Mesodermal cell (in vitro differentiated cells): ENCODE measurements at regions not wholly inside any gene's neighbourhood (a gene's known extent, or its start where the extent isn't known, plus 50 kb on each side); places are given as distances from the start of the nearest gene placed in this dataset.

Experiments used
- H3K27ac ChIP-seq: 2 replicates; pipeline ENCODE4 v1.7.0; 2013; ENCODE audit warnings: mild to moderate bottlenecking, low read depth, low read length, moderate library complexity; ENCODE audit not compliant: severe bottlenecking
- H3K36me3 ChIP-seq: 2 replicates; pipeline ENCODE4 v1.7.1; 2013; ENCODE audit warnings: mild to moderate bottlenecking, low read length, moderate library complexity; ENCODE audit not compliant: control insufficient read depth, insufficient read depth
- H3K4me1 ChIP-seq: one replicate; pipeline ENCODE4 v1.7.1; 2013; ENCODE audit warnings: mild to moderate bottlenecking, low read length; ENCODE audit not compliant: insufficient read depth, control insufficient read depth, poor library complexity, severe bottlenecking
- H3K4me3 ChIP-seq: 2 replicates; pipeline ENCODE4 v1.7.0; 2013; ENCODE audit warnings: low read length, control low read depth, mild to moderate bottlenecking; ENCODE audit not compliant: insufficient read depth, poor library complexity, severe bottlenecking; ENCODE audit errors: extremely low read depth
- H3K9me3 ChIP-seq: 2 replicates; pipeline ENCODE4 v1.7.1; 2013; ENCODE audit warnings: mild to moderate bottlenecking, low read length, moderate library complexity; ENCODE audit not compliant: control insufficient read depth
- WGBS, 2 experiments: methylation state at CpG; one replicate each; pipeline ENCODE4 v1.1.5; 2013; ENCODE audit warnings: missing lambda C conversion rate in 2 of 2; ENCODE audit not compliant: insufficient coverage in 2 of 2; 5-methylcytosine and 5-hydroxymethylcytosine counted together

GRCh38 chr12:13843841-13844240, 137.6 kb downstream of the GRIN2B start:
- no CpG with 5 or more reads among the region's 1 CpG for WGBS, 2 experiments
- H3K27ac ChIP-seq = no peak overlapping the region
- no peaks in the 10 kb centered on the region for H3K9me3 ChIP-seq
- no peak overlapping the region for H3K4me3 ChIP-seq
- no peaks in the 10 kb centered on the region for H3K4me1 ChIP-seq
- H3K36me3 ChIP-seq = no peaks in the 10 kb centered on the region

- 93 to 95% methylated on average over 7 of the region's 7 CpGs for WGBS, 2 experiments
- no peaks in the 10 kb centered on the region for H3K9me3 ChIP-seq
- H3K4me1 ChIP-seq = no peaks in the 10 kb centered on the region
- H3K36me3 ChIP-seq = no peaks in the 10 kb centered on the region
- no peak overlapping the region for H3K4me3 ChIP-seq
- H3K27ac ChIP-seq = no peak overlapping the region
Measured at GRCh38 chr12:13841358-13841757, 140.0 kb downstream of the GRIN2B start.

DNA sequence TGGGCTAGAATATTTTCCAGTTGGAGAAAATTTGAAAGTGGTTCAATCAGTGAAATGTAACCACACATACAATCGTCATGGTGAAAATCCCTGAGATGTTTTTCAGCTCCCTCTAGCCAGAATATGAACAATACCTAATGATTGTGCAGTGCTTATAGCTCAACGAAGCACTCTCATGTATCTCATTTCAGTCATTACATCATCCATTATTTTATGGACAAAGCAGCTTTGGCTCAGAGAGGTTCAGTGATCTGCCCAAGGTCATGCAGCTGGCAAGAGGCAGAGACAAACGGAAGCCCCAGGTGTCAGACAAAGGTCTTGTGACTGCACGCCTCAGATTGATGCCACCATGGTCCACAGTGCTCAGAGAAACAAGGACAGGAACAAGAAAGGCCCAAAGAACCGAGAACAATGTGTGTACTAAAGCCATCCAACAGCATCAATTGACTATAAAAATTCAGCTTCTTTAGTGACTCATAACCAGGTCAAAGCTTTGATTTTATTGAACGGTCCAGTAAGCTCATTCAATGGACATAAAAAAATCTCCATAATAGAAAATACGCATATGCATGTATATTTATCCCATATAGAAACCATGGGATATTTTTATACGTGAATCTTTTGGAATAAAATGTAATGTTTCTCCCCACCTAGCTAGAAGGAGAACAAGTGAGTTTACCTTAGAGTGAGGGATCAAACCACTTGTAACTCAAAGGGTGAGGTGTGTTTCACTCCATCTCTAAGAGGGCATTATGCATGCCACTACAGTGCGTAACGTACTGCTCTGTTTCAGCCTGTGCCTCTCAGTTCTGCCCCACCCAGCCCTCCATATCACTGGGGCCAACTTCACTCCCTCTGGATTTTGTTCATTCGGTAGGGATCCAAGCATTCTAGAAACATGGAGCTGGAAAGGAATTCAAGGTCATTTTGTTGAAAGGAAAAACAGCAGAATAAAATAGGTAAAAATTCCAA, 141.8 kb downstream of the GRIN2B start:
- H3K4me3 ChIP-seq = no peak overlapping the region
- no peak overlapping the region for H3K27ac ChIP-seq
- H3K4me1 ChIP-seq = no peaks in the 10 kb centered on the region
- no peaks in the 10 kb centered on the region for H3K9me3 ChIP-seq
- H3K36me3 ChIP-seq = no peaks in the 10 kb centered on the region
- 85 to 96% methylated on average over 6 of the region's 11 CpGs for WGBS, 2 experiments

DNA sequence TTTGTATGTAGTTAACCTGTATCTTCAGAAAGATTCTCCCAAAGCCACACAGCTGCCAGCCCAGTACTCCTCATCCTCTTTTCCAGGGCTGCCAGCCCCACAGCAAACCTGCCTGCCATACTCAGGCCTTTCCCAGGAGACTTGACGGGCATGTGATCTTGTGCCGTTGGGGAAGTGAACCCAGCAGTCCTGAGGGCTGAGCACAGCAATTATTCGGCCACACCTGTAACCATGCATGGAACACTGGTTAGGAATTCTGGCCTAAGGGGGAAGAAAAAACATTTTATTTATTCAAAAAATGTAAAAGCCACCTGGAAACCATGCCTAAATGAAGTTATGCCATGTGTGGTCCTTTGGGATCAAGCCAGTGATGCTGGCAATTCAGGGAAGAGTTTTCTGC, 145.3 kb downstream of the GRIN2B start:
- 92% methylated on average over 2 of the region's 3 CpGs; no CpG with 5 or more reads in 1 of the 2 experiments for WGBS, 2 experiments
- H3K27ac ChIP-seq = no peak overlapping the region
- H3K9me3 ChIP-seq = no peaks in the 10 kb centered on the region
- H3K36me3 ChIP-seq = no peaks in the 10 kb centered on the region
- no peak overlapping the region for H3K4me3 ChIP-seq
- no peaks in the 10 kb centered on the region for H3K4me1 ChIP-seq

DNA sequence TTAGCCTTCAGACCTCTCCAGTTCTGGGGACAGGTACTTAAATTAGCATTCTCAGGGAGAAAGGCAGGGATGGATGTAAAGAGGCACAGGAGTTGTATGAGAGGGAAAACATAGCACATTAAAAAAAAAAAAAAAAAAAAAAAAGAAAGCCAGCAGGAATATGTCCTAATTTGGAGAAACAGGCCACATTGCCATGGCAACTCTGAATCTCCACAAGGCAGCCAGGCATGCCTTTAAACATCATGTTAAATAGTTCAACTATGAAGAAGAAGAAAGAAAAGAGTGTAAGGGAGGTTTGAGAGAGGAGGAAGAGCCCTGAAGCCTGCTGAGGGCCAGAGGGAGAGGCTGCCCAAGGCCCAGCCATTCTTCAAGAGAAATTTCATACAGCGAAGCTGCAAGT, 145.8 kb downstream of the GRIN2B start:
- no peaks in the 10 kb centered on the region for H3K4me1 ChIP-seq
- no peak overlapping the region for H3K27ac ChIP-seq
- H3K36me3 ChIP-seq = no peaks in the 10 kb centered on the region
- 86 to 100% methylated on average over 1 of the region's 1 CpG for WGBS, 2 experiments
- no peak overlapping the region for H3K4me3 ChIP-seq
- H3K9me3 ChIP-seq = no peaks in the 10 kb centered on the region

GRCh38 chr12:13834241-13834640, 147.2 kb downstream of the GRIN2B start:
- WGBS, 2 experiments = 88 to 90% methylated on average over 4 to 5 of the region's 5 CpGs
- H3K4me3 ChIP-seq = no peak overlapping the region
- H3K4me1 ChIP-seq = no peaks in the 10 kb centered on the region
- H3K36me3 ChIP-seq = no peaks in the 10 kb centered on the region
- H3K9me3 ChIP-seq = no peaks in the 10 kb centered on the region
- H3K27ac ChIP-seq = no peak overlapping the region

GRCh38 chr12:13817131-13817530, 164.3 kb downstream of the GRIN2B start:
- H3K9me3 ChIP-seq = no peaks in the 10 kb centered on the region
- no peak overlapping the region for H3K4me3 ChIP-seq
- no peak overlapping the region for H3K27ac ChIP-seq
- WGBS, 2 experiments = 84 to 94% methylated on average over 7 of the region's 7 CpGs
- no peaks in the 10 kb centered on the region for H3K36me3 ChIP-seq
- no peaks in the 10 kb centered on the region for H3K4me1 ChIP-seq

DNA sequence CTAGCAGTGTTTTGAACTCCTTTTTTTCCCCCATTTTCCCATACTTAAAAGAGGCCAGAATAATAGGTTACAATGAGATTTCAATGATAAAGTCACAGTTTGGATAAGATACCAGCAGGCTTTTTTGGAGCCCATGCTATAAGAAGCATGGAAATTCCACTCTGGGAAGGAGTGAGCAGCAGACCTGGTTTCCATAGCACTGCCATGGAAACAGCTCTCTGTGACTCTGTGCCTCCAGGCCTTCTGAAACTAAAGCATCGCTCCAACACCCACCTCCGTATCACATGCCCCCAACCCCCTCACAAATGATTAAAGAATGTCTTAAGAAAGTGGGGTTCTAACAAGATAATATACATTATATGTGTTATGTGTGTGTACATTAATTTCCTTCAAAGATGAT, 165.0 kb downstream of the GRIN2B start:
- Histone ChIP-seq H3K9me3 (no peaks in the 10 kb centered on the region), H3K27ac (no peak overlapping the region), H3K4me3 (no peak overlapping the region), H3K4me1 (no peaks in the 10 kb centered on the region), H3K36me3 (no peaks in the 10 kb centered on the region)
- WGBS, 2 experiments = no CpG with 5 or more reads among the region's 2 CpGs

DNA sequence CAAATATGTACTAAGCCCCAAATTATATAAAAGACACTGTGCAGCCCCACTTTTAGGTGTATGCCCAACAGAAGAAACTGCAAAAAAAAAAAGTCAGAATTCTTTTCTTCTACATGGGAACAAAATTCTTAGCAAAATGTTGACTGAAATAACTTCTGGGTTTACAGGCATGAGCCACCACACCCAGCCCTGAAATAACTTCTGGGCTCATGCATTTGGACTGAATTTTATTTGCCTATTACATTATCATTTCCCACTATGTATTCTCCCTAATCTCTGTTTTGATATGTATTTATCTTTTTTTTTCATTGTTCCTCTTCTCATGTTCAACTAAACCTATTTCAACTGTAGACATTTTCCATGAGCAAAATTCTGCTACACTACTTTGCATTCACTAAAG, 169.2 kb downstream of the GRIN2B start:
- no peaks in the 10 kb centered on the region for H3K4me1 ChIP-seq
- H3K4me3 ChIP-seq = no peak overlapping the region
- no peak overlapping the region for H3K27ac ChIP-seq
- H3K36me3 ChIP-seq = no peaks in the 10 kb centered on the region
- H3K9me3 ChIP-seq = no peaks in the 10 kb centered on the region

- 80 to 86% methylated on average over 2 to 3 of the region's 3 CpGs for WGBS, 2 experiments
- no peak overlapping the region for H3K27ac ChIP-seq
- H3K4me3 ChIP-seq = no peak overlapping the region
- H3K36me3 ChIP-seq = no peaks in the 10 kb centered on the region
- no peaks in the 10 kb centered on the region for H3K4me1 ChIP-seq
- no peaks in the 10 kb centered on the region for H3K9me3 ChIP-seq
Measured at GRCh38 chr12:13811061-13811460, 170.3 kb downstream of the GRIN2B start.

GRCh38 chr12:13805041-13805440, 176.4 kb downstream of the GRIN2B start:
- WGBS, 2 experiments = 100% methylated on average over 1 of the region's 3 CpGs; no CpG with 5 or more reads in 1 of the 2 experiments
- Histone ChIP-seq H3K9me3 (no peaks in the 10 kb centered on the region), H3K27ac (no peak overlapping the region), H3K4me3 (no peak overlapping the region), H3K4me1 (no peaks in the 10 kb centered on the region), H3K36me3 (no peaks in the 10 kb centered on the region)
